ENCODE measurements at regions not wholly inside any gene's neighbourhood (a gene's known extent, or its start where the extent isn't known, plus 50 kb on each side); places are given as distances from the start of the nearest gene placed in this dataset.

DNA sequence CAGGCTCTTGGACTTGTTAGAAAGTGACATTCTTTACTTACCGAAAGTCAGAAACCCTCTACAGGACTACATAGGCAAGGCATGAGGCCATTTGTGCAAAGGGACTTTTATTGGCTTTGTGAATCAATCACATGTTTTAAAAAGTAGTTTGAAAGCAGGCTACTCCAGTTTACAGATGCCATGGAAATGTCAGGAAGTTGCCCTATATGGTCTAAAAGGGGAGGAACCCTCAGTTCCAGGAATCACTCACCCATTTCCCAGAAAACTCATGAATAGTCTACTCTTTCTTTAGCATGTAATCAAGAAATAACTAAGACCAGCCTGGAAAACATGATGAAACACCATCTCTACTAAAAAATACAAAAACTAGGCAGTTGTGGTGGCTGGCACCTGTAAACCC is 51.0 kb upstream of the MKRN3 start:
- DNase-seq, result no peak

- DNase-seq, result no peak
Observed at GRCh38 chr15:23506762-23507161, 58.7 kb upstream of the MKRN3 start.

DNA sequence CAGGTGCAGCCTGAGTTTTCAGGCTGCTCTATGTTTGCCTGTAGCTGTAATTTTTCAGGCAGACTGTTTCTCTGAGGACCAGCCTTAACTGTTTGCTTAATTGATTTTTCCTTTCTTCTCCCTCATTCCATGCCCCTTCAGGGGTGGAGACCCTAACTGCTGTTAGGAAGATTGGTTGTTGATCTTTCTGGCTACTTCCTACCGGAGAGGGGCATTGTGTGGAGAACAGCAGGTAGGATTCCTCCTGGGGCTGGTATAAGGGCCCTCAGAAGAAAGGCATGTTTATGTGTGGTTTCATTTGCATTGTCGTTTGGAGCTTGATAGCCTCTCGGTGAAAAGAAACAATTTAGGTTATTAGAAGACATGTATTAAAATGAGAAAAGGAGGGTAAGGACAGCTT is 56.9 kb upstream of the GOLGA6L2 start:
- no peak for DNase-seq

- DNase-seq, result no peak
Observed at GRCh38 chr15:23503576-23503975, 56.5 kb upstream of the GOLGA6L2 start.

DNA sequence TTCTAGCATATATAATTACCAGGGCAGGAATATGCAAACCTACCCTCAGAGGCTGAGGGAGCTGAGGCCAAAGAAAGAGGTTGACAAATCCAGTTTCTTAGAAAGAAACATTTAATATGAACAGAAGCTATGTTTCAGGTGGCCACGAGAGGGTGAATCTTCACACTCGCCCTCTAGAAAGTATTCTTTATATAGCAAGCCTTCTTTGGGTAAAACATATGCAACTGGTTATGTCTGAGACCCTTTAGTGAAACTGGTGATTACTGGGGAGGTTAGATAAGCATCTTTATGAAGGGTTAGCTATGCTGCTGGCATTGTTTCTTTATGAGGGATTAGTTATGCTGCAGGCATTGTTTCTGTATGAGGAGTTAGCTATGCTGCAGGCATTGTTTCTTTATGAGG is 50.7 kb upstream of the GOLGA6L2 start:
- DNase-seq, result peak in 1 of 2 donors; percentile 26

Data from hippocampal formation (tissue), 2 donors.